Central memory CD8-positive, alpha-beta T cell (primary cell): ENCODE measurements at regions not wholly inside any gene's neighbourhood (a gene's known extent, or its start where the extent isn't known, plus 50 kb on each side); places are given as distances from the start of the nearest gene placed in this dataset.

Source experiments
- ATAC-seq: fragments of 150-1000 bp; cut with Tn5 transposase; replicated peaks from 2 replicates; pipeline ENCODE4 v1.10.0; 2022; ENCODE audit warnings: mild to moderate bottlenecking, moderate FRiP score, moderate number of reproducible peaks; ENCODE audit not compliant: poor library complexity, severe bottlenecking; ENCODE audit errors: extremely low read depth
- DNase-seq, 2 donors: peaks; one replicate each; pipeline ENCODE4 v3.0.0; 2021; ENCODE audit warnings: low spot score in 2 of 2
- H3K27ac Mint-ChIP-seq: one replicate; pipeline ENCODE4 v1.8.0; 2022; ENCODE audit warnings: low read depth, mild to moderate bottlenecking, moderate library complexity, mixed read lengths
- H3K27me3 Mint-ChIP-seq: one replicate; pipeline ENCODE4 v1.8.0; 2022; ENCODE audit warnings: mixed read lengths
- H3K36me3 Mint-ChIP-seq: one replicate; pipeline ENCODE4 v1.8.0; 2022; ENCODE audit warnings: mild to moderate bottlenecking, moderate library complexity, mixed read lengths; ENCODE audit not compliant: insufficient read depth
- H3K4me1 Mint-ChIP-seq: one replicate; pipeline ENCODE4 v1.8.0; 2022; ENCODE audit warnings: mixed read lengths
- H3K4me3 Mint-ChIP-seq: one replicate; pipeline ENCODE4 v1.8.0; 2022; ENCODE audit warnings: mild to moderate bottlenecking, moderate library complexity, mixed read lengths
- H3K9me3 Mint-ChIP-seq: one replicate; pipeline ENCODE4 v1.8.0; 2022; ENCODE audit warnings: mixed read lengths

DNA sequence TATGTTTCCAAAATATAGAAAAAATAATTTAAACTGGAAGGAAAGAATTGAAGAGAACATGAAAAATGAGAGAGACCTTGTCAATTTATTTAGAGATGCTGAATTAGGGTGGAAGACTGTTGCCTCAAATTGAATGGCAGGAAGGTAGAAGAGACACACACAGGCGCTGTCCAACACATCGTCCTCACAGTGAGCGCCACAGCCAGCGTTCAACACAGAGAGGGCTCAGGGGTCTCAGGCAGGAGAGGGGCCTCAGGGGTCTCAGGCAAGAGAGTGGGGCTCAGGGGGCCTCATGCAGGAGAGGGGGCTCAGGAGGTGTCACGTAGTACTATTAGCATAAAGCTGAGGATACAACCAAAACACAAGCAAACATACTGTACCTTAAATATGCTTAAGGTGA is 65.7 kb downstream of the TMEM18 start:
- H3K27ac Mint-ChIP-seq = no peak overlapping the region
- H3K4me1 Mint-ChIP-seq = no peaks in the 10 kb centered on the region
- no peaks in the 10 kb centered on the region for H3K36me3 Mint-ChIP-seq
- H3K27me3 Mint-ChIP-seq = peaks cover 46% of the 10 kb centered on the region
- DNase-seq (no peak), ATAC-seq (no peak)
- H3K4me3 Mint-ChIP-seq = no peak overlapping the region
- no peaks in the 10 kb centered on the region for H3K9me3 Mint-ChIP-seq

DNA sequence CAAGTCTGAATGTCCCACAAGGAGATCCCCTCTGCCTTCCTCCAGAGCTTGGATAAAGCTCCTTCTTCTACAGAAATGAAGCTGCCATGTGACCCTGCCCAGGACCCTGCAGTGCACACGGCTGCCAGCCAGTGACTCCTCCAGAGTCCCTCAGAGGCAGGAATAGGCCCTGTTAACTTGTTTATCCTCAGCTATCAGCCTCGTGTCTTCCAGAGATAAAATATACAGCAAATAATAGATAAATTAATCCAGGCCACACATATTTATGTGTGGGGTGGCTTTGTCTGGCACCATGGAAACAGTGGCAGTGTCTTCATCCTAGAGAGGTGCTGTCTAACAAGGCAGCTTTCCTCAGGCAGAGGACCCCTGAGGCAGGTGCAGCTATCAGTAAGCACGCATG is 66.7 kb downstream of the TMEM18 start:
- no peak overlapping the region for H3K4me3 Mint-ChIP-seq
- H3K36me3 Mint-ChIP-seq = no peaks in the 10 kb centered on the region
- H3K9me3 Mint-ChIP-seq = no peaks in the 10 kb centered on the region
- peaks cover 36% of the 10 kb centered on the region for H3K27me3 Mint-ChIP-seq
- DNase-seq (no peak), ATAC-seq (no peak)
- H3K27ac Mint-ChIP-seq = no peak overlapping the region
- H3K4me1 Mint-ChIP-seq = no peaks in the 10 kb centered on the region

DNA sequence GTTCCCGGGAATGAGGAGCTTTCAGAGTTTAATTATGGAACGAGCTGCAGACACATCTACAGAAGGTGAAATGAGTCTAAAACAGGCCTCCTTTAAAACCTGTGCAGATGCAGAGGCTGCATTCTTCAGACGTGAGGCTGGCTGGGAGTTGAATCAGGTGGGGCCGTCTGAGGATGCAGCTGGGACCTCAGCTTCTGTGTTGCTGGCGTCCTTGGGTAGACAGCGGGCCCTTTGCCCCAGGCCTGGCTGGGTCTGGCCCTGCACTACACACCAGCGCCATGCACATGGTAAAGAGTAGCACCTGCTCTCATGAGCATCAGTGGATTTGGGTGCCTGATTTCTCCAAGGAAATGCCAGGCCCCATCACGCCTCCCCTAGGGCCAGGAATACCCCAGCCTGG is 67.3 kb downstream of the TMEM18 start:
- Mint-ChIP-seq H3K4me3 (no peak overlapping the region), H3K27ac (no peak overlapping the region), H3K36me3 (no peaks in the 10 kb centered on the region), H3K27me3 (peaks cover 30% of the 10 kb centered on the region), H3K9me3 (no peaks in the 10 kb centered on the region), H3K4me1 (no peaks in the 10 kb centered on the region)
- ATAC-seq (no peak), DNase-seq (no peak)

DNA sequence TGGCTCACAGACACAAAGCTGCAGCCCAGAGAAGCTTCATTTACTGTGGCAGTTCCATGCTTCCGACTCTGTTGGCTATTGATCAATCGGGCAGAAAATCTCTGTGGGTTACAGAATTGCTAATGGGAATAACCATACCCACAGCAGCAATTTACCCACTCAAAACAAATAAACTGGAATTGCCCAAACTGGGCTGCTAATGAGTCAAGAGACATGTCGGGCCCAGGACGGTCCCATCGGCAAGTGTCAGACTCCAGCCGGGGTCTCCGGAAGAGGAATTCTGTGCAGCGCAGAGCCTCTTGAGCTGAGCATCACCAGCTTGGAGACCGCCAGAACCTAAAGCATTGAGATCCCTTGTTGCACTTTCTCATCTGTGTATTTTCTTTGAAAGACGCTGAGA is 67.8 kb downstream of the TMEM18 start:
- no peak overlapping the region for H3K27ac Mint-ChIP-seq
- H3K27me3 Mint-ChIP-seq = peaks cover 30% of the 10 kb centered on the region
- no peaks in the 10 kb centered on the region for H3K9me3 Mint-ChIP-seq
- ATAC-seq (no peak), DNase-seq (no peak)
- H3K4me1 Mint-ChIP-seq = no peaks in the 10 kb centered on the region
- no peak overlapping the region for H3K4me3 Mint-ChIP-seq
- no peaks in the 10 kb centered on the region for H3K36me3 Mint-ChIP-seq

DNA sequence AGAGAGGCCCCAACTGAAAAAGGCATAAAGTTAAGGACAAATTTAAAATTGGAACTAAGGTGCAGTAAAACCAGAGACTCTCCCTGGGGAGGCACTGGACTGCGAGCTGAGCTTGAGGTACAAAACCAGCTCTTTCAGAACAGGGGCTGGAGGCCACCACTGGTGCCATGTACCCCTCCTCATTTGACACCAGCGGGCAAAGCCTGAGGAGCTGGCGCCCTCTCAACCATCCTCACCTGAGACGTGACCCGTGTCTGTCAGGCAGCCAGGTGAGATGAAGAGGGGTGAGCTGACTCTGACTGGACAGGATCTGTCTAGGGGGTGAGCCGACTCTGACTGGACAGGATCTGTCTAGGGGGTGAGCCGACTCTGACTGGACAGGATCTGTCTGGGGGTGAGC is 68.5 kb downstream of the TMEM18 start:
- peaks cover under 1% of the 10 kb centered on the region for H3K4me1 Mint-ChIP-seq
- DNase-seq (no peak), ATAC-seq (no peak)
- H3K27me3 Mint-ChIP-seq = peaks cover 30% of the 10 kb centered on the region
- no peaks in the 10 kb centered on the region for H3K9me3 Mint-ChIP-seq
- no peak overlapping the region for H3K27ac Mint-ChIP-seq
- no peaks in the 10 kb centered on the region for H3K36me3 Mint-ChIP-seq
- H3K4me3 Mint-ChIP-seq = no peak overlapping the region

DNA sequence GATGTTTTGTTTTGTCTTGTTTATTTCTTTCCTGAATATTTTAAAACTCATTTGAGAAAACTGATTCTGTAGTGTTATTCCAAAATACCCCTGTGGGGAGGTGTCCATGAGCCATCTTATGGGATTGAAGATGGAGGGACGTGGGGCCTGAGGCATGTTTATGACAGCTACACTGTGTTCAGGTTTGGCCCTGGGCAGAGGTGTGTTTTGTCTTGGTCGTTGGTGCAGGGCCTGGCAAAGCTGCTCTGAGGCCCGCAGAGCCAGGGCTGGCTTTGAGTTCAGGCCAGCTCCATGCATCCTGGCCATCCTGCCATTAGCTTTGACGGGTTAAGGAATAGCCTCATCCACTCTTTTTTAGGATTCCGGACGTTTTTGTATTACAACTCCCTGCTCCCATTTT is 68.9 kb downstream of the TMEM18 start:
- Mint-ChIP-seq H3K4me3 (no peak overlapping the region), H3K27ac (no peak overlapping the region), H3K36me3 (no peaks in the 10 kb centered on the region), H3K4me1 (peaks cover 5% of the 10 kb centered on the region), H3K9me3 (no peaks in the 10 kb centered on the region), H3K27me3 (peaks cover 30% of the 10 kb centered on the region)
- DNase-seq = no peak
- ATAC-seq = no peak

DNA sequence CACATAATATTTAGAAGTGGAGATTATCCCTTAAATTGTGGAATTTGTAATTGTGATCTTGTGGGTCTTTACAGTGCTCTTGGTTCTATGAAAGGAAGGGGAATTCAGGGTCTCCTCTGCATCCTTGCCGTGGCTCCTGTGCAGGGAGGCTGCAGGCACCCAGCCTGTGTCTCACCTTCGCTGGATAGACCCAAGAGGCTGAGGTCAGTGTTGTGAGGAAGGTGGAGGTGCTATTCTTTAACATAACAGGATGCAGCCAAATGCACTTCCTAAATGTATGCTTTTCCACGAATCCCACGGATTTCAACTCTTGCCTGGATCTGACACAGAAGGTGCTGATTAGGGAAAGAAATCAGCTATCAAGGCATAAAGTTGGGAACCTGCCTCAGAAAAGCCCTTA is 69.5 kb downstream of the TMEM18 start:
- no peaks in the 10 kb centered on the region for H3K9me3 Mint-ChIP-seq
- no peak for ATAC-seq
- H3K27me3 Mint-ChIP-seq = peaks cover 30% of the 10 kb centered on the region
- H3K27ac Mint-ChIP-seq = no peak overlapping the region
- no peak overlapping the region for H3K4me3 Mint-ChIP-seq
- peaks cover 5% of the 10 kb centered on the region for H3K4me1 Mint-ChIP-seq
- no peak for DNase-seq
- H3K36me3 Mint-ChIP-seq = peaks cover under 1% of the 10 kb centered on the region

DNA sequence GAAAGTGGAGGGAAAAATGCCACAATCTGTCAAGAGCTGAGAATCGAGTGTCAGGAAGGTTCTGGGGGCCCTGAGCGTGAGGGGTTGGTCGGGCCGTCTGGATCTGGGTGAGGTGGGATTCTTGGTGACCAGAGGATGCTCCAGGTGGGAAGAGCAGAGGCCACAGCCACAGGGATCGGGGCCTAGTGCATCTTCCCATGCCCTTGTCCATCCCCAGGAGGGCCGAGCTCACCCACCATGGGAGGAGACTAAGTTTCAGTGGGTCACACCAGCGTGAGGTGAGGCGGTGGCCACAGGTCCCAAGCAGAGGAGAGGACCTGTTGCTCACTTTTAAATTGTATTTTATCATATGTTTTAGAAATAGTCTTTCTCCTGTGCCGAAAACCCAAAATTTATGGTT is 70.0 kb downstream of the TMEM18 start:
- H3K4me3 Mint-ChIP-seq = no peak overlapping the region
- peaks cover 5% of the 10 kb centered on the region for H3K4me1 Mint-ChIP-seq
- DNase-seq (no peak), ATAC-seq (no peak)
- H3K36me3 Mint-ChIP-seq = peaks cover 2% of the 10 kb centered on the region
- H3K9me3 Mint-ChIP-seq = no peaks in the 10 kb centered on the region
- no peak overlapping the region for H3K27ac Mint-ChIP-seq
- H3K27me3 Mint-ChIP-seq = peaks cover 30% of the 10 kb centered on the region

DNA sequence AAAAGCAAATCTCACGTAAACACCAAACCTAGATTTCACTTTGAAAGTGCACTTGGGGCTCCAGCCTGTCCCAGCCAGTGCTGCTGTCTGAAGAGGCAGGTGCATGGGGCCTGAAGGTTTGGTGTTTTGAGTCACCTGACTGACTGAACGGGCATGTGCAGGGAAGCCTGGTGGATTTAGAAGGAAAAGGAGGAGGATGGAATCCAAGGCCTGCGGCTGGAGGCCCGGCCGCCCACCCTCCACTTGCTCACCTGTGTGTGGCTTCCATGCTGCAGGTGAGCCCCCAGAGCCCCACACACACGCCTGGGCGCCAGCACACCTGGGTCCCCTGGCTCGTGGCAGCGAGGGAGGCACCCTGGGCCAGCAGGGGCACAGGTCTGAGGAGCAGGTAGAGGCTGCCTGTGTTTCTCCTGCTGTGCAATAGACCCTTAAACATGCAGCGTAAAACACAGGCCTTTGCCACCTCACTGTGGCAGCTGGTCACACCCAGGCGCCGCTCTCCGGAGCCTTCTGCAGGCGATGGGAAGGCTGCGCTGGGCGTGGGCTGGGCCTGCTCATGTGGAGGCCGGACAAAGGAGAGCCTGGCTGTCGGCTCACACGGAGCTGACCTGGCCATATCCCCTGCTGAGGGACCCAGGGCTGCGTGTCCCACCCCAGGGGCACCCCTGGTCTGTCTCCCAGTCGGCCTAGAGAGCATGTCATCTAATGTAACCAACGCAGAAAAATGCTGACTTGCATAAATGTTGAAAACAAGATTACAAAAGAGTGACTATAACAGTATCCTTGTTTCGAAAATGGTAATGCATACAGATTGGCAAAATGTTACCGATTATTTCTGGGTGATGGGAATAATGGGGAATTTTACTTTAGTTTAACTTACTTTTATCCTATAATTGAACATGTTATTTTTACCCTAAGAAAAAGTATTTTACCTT is 71.3 kb downstream of the TMEM18 start:
- no peak overlapping the region for H3K27ac Mint-ChIP-seq
- peaks cover 2% of the 10 kb centered on the region for H3K36me3 Mint-ChIP-seq
- H3K4me1 Mint-ChIP-seq = peaks cover 5% of the 10 kb centered on the region
- DNase-seq (no peak), ATAC-seq (no peak)
- peaks cover 19% of the 10 kb centered on the region for H3K27me3 Mint-ChIP-seq
- H3K9me3 Mint-ChIP-seq = no peaks in the 10 kb centered on the region
- no peak overlapping the region for H3K4me3 Mint-ChIP-seq

DNA sequence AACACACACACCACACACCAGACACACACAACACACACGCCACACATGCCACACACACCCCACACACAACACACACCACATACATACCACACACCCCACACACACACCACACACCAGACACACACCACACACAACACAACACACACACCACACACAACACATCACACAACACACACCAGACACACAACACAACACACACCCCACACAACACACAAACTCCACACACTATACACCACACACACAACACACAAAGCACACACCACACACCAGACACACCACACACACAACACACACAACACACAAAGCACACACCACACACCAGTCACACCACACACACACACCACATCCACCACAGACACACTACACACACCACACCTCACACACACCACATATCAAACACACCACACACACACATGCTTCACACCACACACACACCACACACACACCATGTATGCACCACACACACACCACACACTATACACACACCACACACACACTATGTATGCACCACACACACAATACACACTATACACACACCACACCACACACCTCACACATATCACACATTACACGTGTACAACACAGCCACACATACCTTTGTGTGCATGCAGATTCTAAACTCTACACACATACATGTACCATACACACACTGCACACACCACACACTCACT is 72.2 kb downstream of the TMEM18 start:
- Mint-ChIP-seq H3K27me3 (peaks cover 12% of the 10 kb centered on the region), H3K4me3 (no peak overlapping the region)

DNA sequence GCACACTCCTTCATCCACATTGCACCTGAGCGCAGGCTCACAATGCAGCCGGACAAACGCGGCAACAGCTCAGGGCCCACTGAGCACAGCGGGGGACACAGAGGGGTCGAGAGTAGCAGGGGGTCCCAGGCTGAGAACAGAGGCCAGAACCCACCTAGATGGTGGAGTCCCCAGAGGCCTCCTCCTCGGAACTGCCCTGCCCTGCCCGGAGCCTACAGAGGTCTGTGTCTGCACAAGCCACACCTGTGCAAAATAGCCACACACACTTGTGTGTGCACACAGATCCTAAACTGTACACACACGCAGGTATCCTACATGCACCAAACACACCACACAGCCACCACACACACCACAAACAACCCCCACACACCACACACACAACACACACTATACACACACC is 72.8 kb downstream of the TMEM18 start:
- Mint-ChIP-seq H3K4me3 (no peak overlapping the region), H3K4me1 (peaks cover 5% of the 10 kb centered on the region), H3K36me3 (peaks cover 2% of the 10 kb centered on the region), H3K9me3 (no peaks in the 10 kb centered on the region), H3K27me3 (peaks cover 12% of the 10 kb centered on the region), H3K27ac (no peak overlapping the region)
- DNase-seq = no peak
- no peak for ATAC-seq

More for the DNA sequence above, 72.2 kb downstream of the TMEM18 start:
- DNase-seq (no peak), ATAC-seq (no peak)
- no peak overlapping the region for H3K27ac Mint-ChIP-seq
- H3K36me3 Mint-ChIP-seq = peaks cover 2% of the 10 kb centered on the region
- no peaks in the 10 kb centered on the region for H3K9me3 Mint-ChIP-seq
- peaks cover 5% of the 10 kb centered on the region for H3K4me1 Mint-ChIP-seq

DNA sequence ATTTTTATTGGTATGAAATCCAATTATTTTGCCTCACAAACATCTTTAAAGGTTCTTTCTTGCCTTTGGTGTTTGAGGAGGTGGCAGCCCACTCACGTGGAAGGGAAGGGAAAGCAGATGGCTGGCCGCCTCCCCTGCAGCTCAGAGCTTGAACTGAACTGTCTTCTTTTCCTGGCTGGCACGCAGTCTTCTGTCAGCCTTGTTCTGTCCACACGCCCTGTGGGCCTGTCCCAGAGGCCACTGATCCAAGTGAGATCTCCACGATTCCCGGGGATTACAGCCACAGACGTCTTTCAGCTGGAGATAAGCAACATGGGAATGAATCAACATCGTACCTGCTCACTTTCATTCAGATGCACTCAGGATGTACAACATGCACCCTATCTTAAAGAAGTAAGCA is 73.3 kb downstream of the TMEM18 start:
- no peak overlapping the region for H3K27ac Mint-ChIP-seq
- peaks cover 5% of the 10 kb centered on the region for H3K4me1 Mint-ChIP-seq
- H3K4me3 Mint-ChIP-seq = no peak overlapping the region
- H3K27me3 Mint-ChIP-seq = peaks cover 12% of the 10 kb centered on the region
- peaks cover 2% of the 10 kb centered on the region for H3K36me3 Mint-ChIP-seq
- no peaks in the 10 kb centered on the region for H3K9me3 Mint-ChIP-seq
- no peak for ATAC-seq
- DNase-seq = no peak

DNA sequence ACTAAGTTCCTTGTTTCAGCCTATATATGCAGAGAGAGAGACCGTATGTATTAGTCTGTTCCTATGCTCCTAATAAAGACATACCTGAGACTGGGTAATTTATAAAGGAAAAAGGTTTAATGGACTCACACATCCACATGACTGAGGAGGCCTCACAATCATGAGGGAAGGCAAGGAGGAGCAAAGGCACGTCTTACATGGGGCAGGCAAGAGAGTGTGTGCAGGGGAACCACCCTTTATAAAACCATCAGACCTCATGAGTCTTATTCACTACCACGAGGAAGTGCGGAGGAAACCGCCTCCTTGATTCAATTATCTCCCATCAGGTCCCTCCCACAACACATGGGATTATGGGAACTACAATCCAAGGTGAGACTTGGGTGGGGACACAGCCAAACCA is 73.8 kb downstream of the TMEM18 start:
- H3K4me1 Mint-ChIP-seq = peaks cover 5% of the 10 kb centered on the region
- no peak overlapping the region for H3K27ac Mint-ChIP-seq
- H3K4me3 Mint-ChIP-seq = no peak overlapping the region
- no peaks in the 10 kb centered on the region for H3K9me3 Mint-ChIP-seq
- H3K36me3 Mint-ChIP-seq = peaks cover 2% of the 10 kb centered on the region
- no peak for DNase-seq
- ATAC-seq = no peak
- peaks cover 12% of the 10 kb centered on the region for H3K27me3 Mint-ChIP-seq
